ENCODE measurements at regions not wholly inside any gene's neighbourhood (a gene's known extent, or its start where the extent isn't known, plus 50 kb on each side); places are given as distances from the start of the nearest gene placed in this dataset.
A peak's percentile ranks its signal among the peaks of the same experiment; 100 is the strongest.

DNA sequence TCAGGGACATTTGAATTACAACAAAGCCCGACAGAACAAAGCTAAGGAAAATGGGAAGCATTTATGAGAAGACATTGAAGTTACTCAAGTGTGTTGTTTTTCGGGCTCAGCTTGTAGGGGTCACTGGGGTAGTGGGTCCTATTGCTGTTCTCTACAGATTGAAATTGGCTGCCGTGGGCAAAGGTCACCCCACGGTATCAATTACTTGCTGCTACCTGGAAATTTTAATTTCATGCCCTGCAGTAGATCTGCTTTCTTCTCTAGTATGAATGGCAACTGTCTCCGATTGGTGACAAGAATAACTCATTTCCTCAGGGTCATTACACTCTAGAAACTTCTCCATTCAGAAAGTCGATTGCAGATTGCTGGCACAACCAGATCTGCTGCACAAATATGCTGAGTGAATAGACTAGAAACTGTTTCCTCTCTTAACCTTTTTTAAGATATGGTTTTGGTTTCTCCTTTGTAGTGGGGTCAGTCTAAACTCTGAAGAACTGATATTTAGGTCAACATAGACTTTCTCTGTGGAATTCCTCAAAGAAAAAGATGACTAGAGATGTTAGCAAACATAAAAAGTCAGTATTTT, 454.1 kb downstream of the ARHGEF28 start:
- peak; percentile 23 to 24 for DNase-seq

DNA sequence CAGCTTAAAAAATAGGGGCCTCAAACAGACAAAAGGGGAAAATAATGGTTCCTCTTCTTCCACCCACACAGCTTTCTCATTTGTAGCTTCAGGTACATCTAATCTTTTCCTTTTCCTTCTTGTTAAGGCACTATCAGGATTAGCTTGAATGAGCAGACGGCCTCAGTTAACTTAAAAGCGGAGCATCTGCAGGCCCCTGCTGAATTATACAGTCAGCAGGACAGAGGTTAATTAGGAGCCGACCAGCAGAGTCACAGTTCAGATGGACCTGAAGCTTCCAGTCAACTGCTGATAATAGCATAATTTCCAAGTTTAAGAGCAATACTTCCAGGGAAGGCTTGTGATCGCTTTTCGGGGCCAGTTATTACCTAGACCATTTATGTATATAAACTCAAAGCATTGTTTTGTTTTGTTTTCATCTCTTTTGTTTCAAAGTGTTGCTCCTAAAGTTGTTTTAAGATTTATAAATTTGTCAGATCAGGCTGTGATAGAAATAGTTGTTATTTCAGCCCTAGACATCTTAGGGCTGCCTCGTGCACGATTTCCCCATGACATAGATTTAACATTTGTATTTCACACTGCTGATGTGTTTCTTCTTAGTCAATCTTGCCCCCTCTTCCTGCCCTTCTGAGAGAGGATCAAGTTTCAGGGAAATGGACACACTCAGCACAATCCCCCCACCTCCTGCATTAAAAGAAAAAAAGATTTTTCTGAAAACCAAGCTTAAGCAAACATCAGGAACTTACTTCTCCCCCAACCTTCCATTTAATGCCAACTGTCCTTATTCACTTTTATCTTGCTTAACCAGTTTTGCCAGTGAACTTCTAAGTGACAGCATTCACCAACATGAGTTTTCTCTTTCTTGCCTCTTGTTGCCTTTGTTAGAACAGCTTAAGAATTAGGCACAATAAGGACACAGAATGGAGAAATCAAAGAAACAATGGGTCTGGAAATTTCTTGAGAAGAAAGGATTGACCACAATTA, 449.8 kb downstream of the ARHGEF28 start:
- DNase-seq, result no peak

DNA sequence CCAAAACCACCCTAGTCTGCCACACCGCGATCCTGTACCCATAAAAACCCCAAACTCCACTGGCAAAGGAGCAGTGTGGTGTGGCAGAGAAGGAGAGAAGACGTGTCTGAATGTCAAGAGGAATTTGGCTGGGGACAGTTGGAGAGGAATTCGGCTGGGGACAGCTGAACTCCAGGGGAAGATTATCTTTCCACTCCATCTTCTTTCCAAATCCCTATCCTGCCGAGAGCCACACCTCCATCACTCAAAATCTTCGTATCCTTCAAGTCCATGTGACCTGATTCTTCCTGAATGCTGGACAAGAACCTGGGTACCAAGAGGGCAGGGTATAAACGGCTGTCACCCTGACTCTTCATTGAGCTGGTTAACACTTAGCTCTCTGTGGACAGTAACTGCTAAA, 448.1 kb downstream of the ARHGEF28 start:
- DNase-seq, result no peak

GRCh38 chr5:74073257-74073656, 447.3 kb downstream of the ARHGEF28 start:
- no peak for DNase-seq

DNA sequence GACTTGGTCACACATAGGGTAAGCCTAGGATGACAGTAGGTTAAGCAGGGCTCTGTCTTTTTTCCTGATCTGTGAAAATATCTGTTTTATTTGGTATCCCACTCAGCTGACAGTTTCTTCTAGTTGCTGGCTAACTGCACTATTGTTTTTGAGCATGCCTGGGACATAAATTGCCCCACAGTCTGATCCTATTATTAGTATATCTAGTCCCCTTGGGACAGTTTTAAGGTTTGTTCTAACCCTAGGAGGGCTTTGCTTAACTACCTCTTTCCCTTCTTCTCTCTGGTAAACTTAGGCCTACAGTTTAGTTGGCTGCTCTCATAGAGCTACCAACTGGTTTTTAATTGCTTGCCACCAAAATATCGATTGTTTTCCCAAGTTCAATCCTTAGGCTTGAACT, 446.6 kb downstream of the ARHGEF28 start:
- no peak for DNase-seq

DNA sequence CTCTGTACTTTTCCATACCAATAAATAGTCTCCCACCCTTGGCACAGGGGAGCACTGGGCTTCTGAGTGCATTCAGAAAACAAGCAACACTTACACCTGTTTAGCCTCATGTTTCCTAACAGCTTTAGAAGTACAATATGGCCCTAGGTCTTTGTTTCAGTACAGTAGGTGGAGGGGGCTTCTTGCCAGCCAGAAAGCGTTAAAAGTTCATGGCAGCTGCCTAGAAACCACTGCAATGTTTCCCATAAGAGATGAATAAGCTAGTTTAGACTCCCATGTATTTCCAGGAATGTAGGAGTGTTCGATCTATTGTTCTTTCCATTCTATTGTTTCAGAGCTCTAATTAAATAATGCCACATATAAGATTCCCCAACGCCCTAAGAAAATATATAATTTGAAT, 444.8 kb downstream of the ARHGEF28 start:
- no peak for DNase-seq

GRCh38 chr5:74069741-74070140, 443.7 kb downstream of the ARHGEF28 start:
- DNase-seq, result no peak

DNA sequence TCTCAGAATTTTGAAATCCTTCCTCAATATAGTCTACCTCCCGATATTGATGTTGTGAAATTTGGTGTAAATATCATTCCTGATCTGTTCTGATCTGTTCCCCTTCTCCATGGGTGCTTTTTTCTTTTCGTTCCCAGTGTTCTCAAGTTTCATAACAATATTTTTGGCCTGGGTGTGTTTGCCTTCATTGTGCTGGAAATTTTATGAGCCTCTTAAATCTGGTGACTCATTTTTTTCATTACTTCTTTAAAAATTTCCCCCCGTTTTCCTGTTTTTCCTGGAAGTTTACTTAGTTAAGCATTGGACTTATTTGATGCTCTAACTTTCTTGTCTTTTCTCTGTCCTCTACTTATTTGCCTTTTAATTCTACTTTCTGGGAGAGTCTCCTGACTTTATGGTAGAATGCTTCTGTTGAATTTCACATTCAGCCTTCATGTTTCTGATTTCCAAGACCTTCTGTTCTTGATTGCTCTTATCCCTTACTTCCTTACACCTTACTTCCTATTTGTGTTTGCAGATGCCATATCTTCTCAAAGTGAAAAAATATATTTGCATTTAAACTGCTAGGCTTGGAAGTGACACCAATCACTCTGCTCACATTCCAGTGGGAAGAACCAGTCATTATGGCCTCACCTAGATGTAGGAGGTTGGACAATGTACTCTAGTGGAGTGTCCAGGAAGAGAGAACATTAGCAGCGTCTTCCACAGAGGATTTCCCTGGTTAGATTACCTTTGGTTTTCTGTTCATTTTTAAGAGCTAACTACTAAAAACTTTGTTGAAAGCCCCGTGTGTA, 441.9 kb downstream of the ARHGEF28 start:
- no peak for DNase-seq

DNA sequence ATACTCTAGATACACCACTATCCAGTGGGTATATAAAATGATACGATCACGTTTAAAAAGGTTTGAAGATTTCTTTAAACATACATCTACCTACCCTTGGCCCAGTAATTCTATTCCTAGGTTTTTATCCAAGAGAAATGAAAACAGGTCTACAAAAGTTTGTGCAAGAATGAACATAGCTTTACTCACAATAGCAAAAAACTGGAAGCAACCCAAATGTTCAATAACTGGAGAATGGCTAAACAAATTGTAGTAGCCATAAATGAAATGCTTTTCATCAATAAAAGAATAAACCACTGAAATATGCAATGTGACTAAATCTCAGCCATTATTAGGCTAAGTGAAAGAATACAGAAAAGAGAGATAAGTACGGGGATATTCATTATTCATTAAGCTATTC, 438.9 kb downstream of the ARHGEF28 start:
- no peak for DNase-seq

DNA sequence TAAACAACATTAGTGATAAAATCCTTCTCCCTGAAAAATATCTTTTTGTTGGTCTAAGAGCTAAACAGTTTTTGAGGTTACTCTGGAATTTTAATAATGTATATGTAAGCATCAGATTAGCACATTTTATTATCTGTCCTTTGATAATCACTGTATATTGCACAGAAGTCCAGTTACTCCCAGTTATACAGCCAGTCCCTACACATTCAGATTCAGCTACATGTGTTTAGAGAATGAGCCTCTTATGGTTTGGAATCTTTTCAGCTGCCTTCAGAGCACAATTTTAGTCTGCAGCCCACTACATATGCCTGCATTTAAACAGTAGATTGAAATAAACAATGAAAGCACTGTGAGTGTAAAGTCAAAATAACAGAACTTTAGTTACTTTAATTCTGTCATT, 438.2 kb downstream of the ARHGEF28 start:
- no peak for DNase-seq

DNA sequence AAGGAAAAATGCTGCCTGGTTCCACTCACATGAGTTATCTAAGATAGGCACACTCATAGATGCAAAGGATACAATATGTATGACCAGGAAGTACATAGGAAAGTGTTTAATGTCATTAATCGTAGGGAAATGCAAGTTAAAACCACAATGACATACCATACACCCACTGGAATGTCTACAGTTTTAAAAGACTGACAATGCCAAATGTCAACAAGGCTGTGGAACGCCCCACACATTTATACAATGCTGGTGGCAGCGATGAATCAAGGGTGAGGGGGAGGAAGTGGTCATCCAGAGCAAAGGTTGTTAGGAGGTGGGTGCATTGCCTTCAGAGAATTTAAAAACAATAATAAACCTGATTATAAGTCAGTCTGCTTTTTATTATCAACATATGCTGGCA, 437.8 kb downstream of the ARHGEF28 start:
- DNase-seq, result peak; percentile 74 to 85

DNA sequence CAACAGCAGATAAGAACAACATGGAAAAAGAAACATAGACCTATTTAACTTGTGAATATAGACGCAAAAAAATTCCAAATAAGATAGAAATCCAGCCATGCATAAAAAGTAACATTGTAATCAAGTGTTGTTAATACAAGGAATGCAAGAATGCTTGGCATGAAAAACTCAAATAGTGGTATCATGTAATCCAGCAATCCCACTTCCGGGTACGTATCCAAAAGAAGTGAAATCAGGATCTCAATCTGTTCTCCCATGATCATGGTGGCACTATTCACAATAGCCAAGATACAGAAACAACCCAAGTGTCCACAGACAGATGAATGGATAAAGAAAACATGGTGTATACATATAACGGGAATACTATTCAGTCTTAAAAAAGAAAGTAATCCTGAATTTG, 437.4 kb downstream of the ARHGEF28 start:
- no peak for DNase-seq

DNA sequence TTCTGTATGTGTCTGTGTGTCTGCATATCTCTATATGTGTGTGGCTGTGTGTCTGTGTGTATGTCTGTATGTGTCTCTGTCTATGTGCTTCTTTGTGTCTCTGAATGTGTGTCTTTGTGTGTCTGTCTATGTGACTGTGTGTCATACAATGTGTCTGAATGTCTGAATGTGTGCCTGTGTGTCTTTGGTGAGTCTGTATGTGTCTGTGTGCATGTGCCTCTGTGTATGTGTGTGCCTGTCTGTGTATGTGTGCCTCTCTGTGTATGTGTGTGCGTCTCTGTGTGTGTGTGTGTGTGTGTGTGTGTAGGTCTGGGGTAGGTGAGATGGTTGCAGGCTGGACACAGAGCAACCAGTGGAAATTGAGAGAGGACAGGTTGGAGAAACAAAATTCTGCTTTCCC, 435.3 kb downstream of the ARHGEF28 start:
- DNase-seq, result no peak

DNA sequence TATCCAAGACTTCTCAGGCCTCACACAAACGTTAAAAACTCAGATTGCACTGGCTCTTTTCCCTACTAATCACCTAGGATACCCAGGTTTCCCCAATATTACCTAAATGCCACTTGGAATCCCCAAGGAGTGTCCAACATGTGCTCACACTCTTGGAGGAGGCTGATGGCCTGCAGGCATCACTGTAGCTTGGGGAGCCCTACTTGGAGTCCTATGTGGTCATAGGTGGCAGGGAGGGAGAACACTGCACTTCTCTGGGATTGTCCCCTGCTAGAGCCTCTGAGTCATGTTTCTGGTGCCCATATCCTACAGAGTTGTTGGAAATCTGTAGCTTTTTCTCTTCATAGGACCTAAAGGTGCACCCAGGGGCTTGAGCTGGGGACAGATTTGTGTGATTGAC, 433.7 kb downstream of the ARHGEF28 start:
- no peak for DNase-seq

DNA sequence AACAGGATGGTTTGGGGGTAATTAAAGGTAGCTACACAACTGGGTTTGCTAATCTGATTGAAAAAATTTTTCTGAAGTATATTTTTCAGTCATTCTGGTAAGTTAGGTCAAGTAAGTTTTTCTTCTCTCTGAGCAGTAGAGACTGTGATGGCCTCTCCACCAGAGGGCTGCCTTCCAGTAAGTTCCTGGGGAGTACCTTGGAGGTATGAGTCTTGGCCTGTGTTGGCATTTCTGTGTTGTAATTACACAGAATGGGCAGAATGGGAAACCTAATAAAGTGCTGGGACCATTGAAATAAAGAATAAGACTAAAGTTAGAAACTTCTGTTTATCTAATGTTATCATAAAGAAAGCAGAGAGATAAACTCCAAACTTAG, 430.8 kb downstream of the ARHGEF28 start:
- DNase-seq, result peak in 1 of 2 donors; percentile 13

DNA sequence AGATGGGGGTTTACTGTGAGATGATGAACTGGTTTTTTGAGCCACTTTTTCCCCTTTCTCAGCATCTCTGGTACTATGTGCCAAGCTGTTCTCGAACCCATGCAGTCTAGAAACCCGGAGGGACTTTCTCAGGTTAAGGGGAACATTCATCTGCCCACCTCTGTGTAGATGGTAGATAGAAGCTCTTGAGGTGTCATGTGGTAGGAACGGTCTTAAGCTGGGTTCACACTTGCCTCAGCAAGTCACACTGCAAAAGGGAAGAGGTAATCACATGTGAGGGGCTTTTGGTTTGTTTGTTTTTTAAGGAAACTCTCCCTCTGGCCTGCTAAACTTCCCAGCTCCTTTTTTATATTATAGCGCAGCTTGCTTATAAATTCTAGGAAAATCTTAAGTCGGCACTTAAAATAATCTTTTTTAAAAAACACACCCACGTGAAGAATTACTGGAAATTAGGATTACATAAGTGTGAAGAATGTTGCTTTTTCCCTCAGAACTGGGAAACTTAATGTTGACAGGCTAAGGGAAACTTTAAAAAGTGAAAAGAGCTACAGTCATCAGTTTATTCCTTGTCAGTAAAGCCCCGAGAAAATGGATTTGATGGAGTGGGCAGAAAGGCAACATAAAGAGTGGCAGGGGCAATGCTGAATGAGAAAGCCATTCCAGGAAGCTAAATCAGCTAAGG, 430.3 kb downstream of the ARHGEF28 start:
- no peak for DNase-seq

GRCh38 chr5:74055486-74056106, 429.6 kb downstream of the ARHGEF28 start:
- DNase-seq, result no peak

GRCh38 chr5:74054641-74055421, 428.8 kb downstream of the ARHGEF28 start:
- DNase-seq, result no peak

- no peak for DNase-seq
These were observed 428.1 kb downstream of the ARHGEF28 start for GRCh38 chr5:74054139-74054538.

GRCh38 chr5:74052441-74053221, 426.6 kb downstream of the ARHGEF28 start:
- no peak for DNase-seq

DNA sequence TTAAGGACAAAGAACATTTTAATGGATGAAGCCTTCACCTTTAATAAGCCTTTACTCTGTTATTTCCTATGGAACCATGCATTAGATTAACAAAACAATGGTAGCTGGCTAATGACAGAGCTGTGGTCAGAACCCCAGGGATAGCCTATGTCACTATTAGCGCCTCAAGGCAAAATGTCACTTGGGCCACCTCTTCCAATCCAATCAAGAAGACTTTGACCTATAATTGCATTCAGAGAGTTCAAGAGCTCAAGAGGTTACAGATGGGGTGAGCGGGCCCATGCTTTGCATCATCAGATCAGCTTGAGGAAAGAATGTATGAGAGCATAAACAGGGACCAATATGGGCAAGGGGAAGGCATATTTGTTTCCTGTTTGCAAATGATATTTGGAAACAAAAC, 425.1 kb downstream of the ARHGEF28 start:
- DNase-seq, result no peak
